Left lobe of liver (tissue), 2 donors: ENCODE measurements at regions not wholly inside any gene's neighbourhood (a gene's known extent, or its start where the extent isn't known, plus 50 kb on each side); places are given as distances from the start of the nearest gene placed in this dataset.
A peak's percentile ranks its signal among the peaks of the same experiment; 100 is the strongest.

Source experiments
- ATAC-seq: fragments of 200-7000 bp; cut with Tn5 transposase; one replicate; pipeline ENCODE4 v1.9.1; 2020; ENCODE audit warnings: mild to moderate bottlenecking, moderate library complexity
- DNase-seq: peaks from one replicate; pipeline ENCODE4 v3.0.0-alpha.2; 2020; ENCODE audit warnings: low spot score
- donor health status: DM: no; HTN: no; CAD: no; lungs with moderate emphysema.
- donor health status: DM: no; HTN: yes; CAD: no.

GRCh38 chr3:72470904-72471417 lies 377.3 kb downstream of the SHQ1 start:
- DNase-seq (no peak), ATAC-seq (no peak)

GRCh38 chr3:72465853-72466252 lies 382.4 kb downstream of the SHQ1 start:
- DNase-seq (no peak), ATAC-seq (no peak)

- no peak for DNase-seq
- ATAC-seq = peak; percentile 3
Observed at GRCh38 chr3:72463083-72463482, 385.2 kb downstream of the SHQ1 start.

GRCh38 chr3:72462595-72463011 lies 385.6 kb downstream of the SHQ1 start:
- peak; percentile 87 for DNase-seq

GRCh38 chr3:72461787-72462186 lies 386.5 kb downstream of the SHQ1 start:
- DNase-seq (peak; percentile 92), ATAC-seq (peak; percentile 85)

More at GRCh38 chr3:72462595-72463011, 385.6 kb downstream of the SHQ1 start:
- peak; percentile 88 for ATAC-seq

- no peak for ATAC-seq
Observed at GRCh38 chr3:72460205-72461174, 387.8 kb downstream of the SHQ1 start.

DNA sequence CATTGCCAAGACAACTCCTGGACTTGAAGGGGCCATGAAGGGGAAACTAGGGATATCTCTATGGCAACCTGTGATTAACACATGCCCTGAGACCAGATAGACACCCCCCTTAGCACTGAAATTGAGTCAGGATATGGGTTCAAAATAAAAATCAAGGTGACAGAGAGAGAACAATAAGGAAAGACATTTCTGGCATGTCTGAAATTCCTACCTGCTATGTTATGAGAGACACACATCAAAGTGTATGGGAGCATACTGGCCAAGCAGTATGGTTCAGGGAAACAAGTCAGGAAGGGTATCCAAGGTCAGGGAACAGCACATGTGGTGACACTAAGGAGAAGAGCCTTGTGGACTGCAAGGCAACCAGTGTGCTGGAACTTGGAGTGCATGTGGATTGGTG lies 388.7 kb downstream of the SHQ1 start:
- ATAC-seq = no peak
- DNase-seq = no peak

More at GRCh38 chr3:72460205-72461174, 387.8 kb downstream of the SHQ1 start:
- DNase-seq = no peak

GRCh38 chr3:72458375-72458774 lies 389.9 kb downstream of the SHQ1 start:
- no peak for DNase-seq
- ATAC-seq = no peak

DNA sequence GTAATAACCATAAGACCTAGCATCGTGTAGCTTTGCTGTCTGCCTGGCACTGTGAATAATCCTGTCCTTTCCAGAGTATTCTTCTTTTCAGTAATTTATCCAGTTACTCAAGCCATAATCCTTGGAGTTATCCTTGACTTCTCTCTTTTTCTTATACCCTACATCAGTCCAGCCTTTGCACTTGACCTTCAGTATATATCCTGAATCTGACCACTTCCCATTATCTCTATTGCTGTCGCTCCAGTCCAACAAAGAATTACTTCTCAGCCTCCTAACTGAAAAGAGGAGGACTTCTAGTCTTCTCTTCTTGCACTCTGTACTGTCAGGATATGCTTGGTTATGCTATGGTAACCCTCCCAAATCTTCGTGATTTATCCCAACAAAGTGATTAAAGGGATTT lies 393.8 kb downstream of the SHQ1 start:
- DNase-seq (no peak), ATAC-seq (no peak)

DNA sequence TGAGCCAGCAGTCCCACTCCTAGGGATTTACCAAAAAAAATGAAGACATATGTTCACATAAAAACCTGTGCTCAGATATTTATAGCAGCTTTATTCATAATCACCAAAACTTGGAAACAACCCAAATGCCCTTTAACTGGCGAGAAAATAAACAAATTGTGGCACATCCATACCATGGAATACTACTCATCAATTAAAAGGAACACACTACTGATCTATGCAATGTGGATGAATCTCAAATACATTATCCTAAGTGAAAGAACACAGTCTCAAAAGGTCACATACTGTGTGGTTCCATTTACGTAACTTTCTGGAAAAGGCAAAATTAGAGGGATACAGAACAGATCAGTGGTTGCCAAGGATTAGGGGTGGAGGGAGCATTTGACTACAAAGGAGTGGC lies 394.5 kb downstream of the SHQ1 start:
- no peak for DNase-seq
- ATAC-seq = no peak

DNA sequence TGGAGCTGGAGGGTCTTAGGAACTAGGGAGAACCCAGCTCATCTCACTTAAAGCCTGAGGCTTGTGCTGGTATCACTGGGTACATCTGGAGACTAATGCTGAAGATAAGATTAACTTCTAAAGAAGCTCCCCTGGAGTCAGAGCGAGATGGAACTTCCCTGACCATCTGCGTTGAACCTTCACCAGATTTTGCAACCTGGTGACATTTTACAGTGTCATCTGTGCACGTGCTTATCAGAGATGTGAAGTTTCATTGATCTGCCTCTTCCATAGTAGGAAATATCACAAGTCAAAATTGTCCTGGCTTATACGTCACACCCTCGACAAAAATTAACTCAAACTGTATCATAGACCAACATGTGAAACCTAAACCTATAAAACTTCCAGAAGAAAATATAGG lies 395.5 kb downstream of the SHQ1 start:
- peak; percentile 80 for ATAC-seq

DNA sequence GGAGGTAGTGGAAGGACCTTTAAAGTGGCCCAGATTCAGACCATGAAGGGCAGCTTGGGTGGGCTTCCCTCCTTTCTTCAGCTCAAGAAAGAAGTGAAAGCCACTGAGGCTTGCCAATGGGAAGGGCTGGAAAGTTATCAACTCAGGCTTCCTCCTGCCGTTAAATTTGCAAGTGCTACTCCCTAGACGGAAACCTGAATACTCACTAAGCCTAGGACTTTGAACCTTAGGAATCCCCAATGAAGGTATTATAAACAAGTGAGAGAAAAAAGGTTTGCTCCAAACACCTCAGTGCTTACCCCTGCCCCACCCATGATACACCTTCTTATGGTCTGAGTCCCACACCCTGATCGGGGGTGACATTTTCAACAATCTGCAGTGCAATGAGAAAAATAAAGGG lies 396.4 kb downstream of the SHQ1 start:
- DNase-seq = no peak
- ATAC-seq = no peak

More for the DNA sequence above, 395.5 kb downstream of the SHQ1 start:
- peak; percentile 62 for DNase-seq

GRCh38 chr3:72449551-72449950 lies 398.7 kb downstream of the SHQ1 start:
- ATAC-seq (no peak), DNase-seq (no peak)

DNA sequence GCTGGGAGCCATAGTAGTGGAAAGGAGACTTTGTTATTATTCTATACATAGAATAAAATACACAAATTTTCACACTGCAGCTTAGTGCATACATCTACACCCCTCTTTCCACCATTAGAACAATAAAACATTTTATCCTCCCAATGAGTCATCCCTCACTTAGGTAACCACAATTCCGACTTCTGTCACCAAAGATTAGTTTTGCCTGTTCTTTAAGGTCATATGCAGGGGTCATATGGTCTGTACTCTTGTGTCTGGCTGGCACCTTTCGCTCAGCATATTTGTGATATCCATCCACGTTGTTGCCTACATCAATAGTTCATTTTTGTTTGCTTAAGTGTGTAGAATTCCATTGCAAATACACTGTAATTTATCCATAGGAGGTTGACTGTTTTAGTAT lies 399.4 kb downstream of the SHQ1 start:
- ATAC-seq = no peak

DNA sequence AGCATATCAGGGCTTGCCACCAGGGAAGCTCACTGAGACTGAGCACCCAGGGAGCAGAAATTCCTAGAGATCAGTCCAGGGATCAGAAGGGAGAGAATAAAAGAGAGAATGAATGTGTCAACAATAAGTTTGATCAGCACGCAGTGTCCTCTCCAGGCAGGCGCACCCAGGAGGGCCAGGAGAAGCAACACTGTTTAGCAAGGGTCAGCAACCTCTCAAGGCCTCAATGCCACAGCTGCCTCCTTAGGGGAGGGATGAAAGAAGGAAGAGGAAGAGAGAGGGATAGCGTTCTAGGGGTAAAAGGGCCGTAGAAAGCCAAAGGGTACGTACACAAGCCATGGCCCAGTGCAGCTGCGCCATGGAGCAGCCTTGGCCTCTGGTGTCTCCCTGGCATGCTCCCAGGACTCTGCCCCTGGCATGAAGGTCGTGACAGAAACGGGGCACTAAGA lies 399.8 kb downstream of the SHQ1 start:
- DNase-seq (no peak), ATAC-seq (no peak)

More for the DNA sequence above, 399.4 kb downstream of the SHQ1 start:
- no peak for DNase-seq

DNA sequence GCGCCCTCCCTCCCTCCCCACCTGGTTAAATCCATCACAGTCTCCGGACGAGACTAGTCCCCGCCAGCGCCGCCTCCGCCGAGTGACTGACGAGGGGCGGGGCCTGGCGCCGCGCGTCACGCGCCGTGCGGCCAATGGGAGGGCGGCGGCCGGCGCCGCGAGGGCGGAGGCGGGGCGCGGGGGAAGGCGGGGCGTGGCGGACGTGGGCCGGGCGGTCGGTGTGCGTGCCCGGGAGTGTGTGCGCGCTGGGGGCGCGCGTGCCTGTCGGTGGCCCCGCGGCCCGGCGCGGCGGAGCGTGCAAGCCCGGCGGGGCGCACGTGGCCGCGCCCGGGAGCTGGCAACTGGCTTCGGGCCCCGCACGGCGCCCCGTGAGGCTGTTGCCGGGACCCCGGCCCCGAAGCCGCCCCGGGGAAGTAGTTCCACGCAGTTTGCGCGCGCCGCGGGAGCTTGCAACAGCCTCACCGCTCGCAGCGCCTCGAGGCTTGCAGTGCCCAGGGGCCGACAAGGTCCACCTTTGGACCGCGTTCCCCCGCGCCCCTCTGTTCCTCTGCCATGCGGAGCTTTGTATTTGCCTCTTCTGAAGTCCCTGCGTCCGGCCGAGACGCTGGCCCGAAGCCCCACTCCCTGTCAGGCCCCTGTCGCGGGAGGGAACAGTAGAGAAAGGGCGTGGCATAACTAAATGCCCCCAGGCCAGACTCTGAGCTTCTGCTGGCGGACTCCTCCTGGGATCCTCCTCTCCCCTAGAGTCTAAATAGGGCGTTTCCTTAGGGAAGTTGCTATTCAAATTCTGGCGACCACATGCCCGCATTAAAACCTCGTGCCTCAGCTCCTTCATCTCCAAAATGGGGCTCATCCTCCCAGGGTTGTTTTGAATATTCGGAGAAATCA lies 400.9 kb downstream of the SHQ1 start:
- DNase-seq (peak; percentile 96), ATAC-seq (peak; percentile 94)

- ATAC-seq = peak; percentile 75
- DNase-seq = peak; percentile 77
Observed at GRCh38 chr3:72446218-72447058, 401.8 kb downstream of the SHQ1 start, which contains the start of gene RYBP. RYBP (minus strand) TSS chr3:72446621.

GRCh38 chr3:72445827-72446217 lies 402.4 kb downstream of the SHQ1 start:
- ATAC-seq = no peak
- DNase-seq = no peak

DNA sequence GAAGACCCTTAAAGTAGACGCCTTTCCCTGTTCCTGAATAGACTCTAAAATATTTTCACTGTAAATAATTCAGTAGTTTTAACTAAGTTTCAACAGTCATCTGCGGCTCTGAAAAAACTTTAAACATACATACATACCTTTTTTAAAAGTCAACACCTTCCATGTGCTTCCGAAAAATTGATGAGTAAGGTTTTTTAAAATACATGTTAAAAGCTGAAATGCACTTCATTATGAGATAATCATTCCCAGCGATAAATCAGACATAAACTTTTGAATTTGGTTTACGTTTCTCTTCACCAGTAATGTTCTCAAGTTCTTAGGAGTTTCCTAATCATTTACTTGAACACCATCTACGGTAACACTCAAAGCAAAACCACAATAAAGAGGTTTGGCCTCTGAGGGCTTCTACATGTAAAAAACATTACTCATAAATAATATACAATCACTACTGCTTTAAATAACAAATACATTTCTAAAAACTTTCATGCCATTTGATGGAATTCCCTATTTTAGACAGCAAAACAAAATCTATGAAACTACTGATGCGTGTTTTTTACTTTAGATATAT lies 403.5 kb downstream of the SHQ1 start:
- ATAC-seq (no peak), DNase-seq (no peak)

DNA sequence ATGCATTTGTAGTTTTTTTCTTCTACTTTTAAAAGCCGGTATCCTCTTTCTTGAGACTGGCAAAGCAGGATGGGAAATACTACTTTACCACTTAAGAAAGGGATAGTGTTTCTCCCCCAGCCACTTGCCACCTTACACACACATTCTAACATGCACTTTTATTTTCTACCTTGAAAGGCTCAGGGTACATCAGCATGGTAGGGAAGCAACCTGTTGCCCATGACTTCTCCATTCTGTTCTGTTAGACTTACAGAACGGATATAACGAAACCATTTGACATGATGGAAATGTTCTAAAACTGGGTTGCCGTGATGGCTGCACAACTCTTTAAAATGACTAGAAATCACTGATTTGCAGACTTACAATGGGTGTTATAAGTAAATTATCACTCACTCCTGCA lies 405.5 kb downstream of the SHQ1 start:
- no peak for ATAC-seq

More for the DNA sequence above, 405.5 kb downstream of the SHQ1 start:
- no peak for DNase-seq
